ENCODE measurements at regions not wholly inside any gene's neighbourhood (a gene's known extent, or its start where the extent isn't known, plus 50 kb on each side); places are given as distances from the start of the nearest gene placed in this dataset.

GRCh38 chr12:38456537-38457120 lies 140.1 kb downstream of the ALG10B start:
- TF ChIP-seq POLR2A (IDR thresholded peaks at IDR 0.05) (no peak), CTCF (IDR thresholded peaks at IDR 0.05) (no peak)

All from right lobe of liver (tissue), 4 donors.